MM.1S (cell line): ENCODE measurements at regions not wholly inside any gene's neighbourhood (a gene's known extent, or its start where the extent isn't known, plus 50 kb on each side); places are given as distances from the start of the nearest gene placed in this dataset.

Source experiments
- CTCF ChIP-seq: fragments of 300-600 bp; sonication (generic); IDR thresholded peaks from 2 replicates; pipeline ENCODE4 v1.5.1; 2016; ENCODE audit warnings: antibody characterized with exemption, low read length, mixed read lengths
- EZH2 ChIP-seq: fragments of 300-600 bp; sonication (generic); optimal IDR thresholded peaks from 2 replicates; pipeline ENCODE3; 2017; ENCODE audit warnings: low read depth, mild to moderate bottlenecking, antibody characterized with exemption, low read length, mixed read lengths
- EZH2phosphoT487 ChIP-seq: fragments of 300-600 bp; sonication (generic); IDR thresholded peaks from 2 replicates; pipeline ENCODE4 v1.6.1; 2018; ENCODE audit warnings: antibody characterized with exemption, low read length

GRCh38 chr1:199688774-199689173, 338.7 kb upstream of the NR5A2 start:
- TF ChIP-seq CTCF: no peak
- TF ChIP-seq EZH2: no peak
- TF ChIP-seq EZH2phosphoT487: no peak
